22Rv1 (cell line): ENCODE measurements at regions not wholly inside any gene's neighbourhood (a gene's known extent, or its start where the extent isn't known, plus 50 kb on each side); places are given as distances from the start of the nearest gene placed in this dataset.

Source experiments
- CTCF ChIP-seq: fragments of 450-650 bp; IDR thresholded peaks from 2 replicates; pipeline ENCODE4 v1.5.1; 2017; ENCODE audit warnings: mild to moderate bottlenecking
- ZFX ChIP-seq: fragments of 450-650 bp; IDR thresholded peaks from 2 replicates; pipeline ENCODE4 v1.6.1; 2017; ENCODE audit warnings: antibody characterized with exemption, borderline replicate concordance

DNA sequence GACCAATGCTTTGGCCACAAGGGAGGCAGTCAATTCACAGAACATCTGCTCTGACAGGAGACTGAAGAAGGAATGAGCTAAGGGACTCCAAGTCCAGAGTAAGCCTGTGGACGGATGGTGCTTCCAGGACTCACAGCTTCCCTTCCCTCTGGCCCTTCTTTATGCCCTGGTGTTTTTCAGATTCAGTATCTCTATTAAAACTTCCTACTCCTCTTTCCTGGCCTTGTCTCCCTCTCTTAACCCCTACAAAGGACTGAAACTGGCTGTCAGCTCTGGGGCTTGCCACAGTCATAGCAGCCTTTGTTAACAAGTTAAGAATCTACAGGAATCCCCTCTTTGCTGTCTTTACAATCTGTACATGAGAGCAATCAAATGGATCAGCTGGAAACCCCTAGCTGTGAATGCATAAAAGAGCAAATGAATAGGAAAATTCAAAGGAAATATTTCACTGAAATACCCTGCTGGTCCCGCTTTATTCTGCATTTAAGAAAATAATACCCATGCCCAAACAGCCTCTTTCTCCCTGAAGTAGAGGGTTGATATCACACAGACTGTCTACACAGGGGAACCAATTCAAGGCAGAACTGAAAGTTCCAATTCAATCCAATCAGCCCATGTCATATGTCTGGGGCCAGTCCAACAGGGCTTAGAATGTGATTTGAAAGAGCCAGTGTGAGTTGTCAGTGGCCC, 192.3 kb downstream of the MZT1 start:
- TF ChIP-seq CTCF (no peak), ZFX (no peak)
